Sigmoid colon (tissue), 3 donors: ENCODE measurements at regions not wholly inside any gene's neighbourhood (a gene's known extent, or its start where the extent isn't known, plus 50 kb on each side); places are given as distances from the start of the nearest gene placed in this dataset.

Source experiments
- POLR2A ChIP-seq, 2 donors: fragments of 450-650 bp; IDR thresholded peaks; one replicate each; pipeline ENCODE4 v1.6.1; 2016; ENCODE audit warnings: antibody characterized with exemption in 2 of 2, mild to moderate bottlenecking in 2 of 2, moderate library complexity in 2 of 2
- TF ChIP-seq, protein P1 (sequence below), 4 experiments: fragments of 450-650 bp in 3 of 4; fragments of 200-600 bp in 1 of 4; IDR thresholded peaks; one replicate each; pipeline ENCODE4 v1.5.1; 2016 to 2019; ENCODE audit warnings: antibody characterized with exemption in 4 of 4, mild to moderate bottlenecking in 3 of 4, moderate library complexity in 2 of 4

DNA sequence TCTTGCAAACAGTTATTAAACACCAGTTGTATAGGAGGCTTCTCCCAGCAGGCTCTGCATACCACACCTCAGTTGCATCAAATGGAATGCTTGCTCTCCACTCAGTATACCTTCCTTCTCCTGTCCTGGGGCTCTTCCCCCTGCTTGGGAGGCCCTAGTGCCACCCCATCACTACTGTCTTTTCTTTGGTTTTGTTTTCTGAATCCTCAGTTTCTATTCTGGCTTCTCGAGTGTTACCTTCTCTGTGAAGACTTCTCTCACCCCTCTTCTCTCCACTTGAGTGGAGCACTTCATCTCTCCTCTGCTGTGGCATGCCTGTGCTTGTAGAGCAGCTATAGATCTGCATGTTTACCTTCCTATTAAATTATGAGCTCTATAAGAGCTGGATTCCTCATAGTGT is 75.7 kb upstream of the TPRG1 start:
- TF ChIP-seq, protein P1, sequence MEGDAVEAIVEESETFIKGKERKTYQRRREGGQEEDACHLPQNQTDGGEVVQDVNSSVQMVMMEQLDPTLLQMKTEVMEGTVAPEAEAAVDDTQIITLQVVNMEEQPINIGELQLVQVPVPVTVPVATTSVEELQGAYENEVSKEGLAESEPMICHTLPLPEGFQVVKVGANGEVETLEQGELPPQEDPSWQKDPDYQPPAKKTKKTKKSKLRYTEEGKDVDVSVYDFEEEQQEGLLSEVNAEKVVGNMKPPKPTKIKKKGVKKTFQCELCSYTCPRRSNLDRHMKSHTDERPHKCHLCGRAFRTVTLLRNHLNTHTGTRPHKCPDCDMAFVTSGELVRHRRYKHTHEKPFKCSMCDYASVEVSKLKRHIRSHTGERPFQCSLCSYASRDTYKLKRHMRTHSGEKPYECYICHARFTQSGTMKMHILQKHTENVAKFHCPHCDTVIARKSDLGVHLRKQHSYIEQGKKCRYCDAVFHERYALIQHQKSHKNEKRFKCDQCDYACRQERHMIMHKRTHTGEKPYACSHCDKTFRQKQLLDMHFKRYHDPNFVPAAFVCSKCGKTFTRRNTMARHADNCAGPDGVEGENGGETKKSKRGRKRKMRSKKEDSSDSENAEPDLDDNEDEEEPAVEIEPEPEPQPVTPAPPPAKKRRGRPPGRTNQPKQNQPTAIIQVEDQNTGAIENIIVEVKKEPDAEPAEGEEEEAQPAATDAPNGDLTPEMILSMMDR (IDR thresholded peaks at IDR 0.05), result no peak
- TF ChIP-seq POLR2A (IDR thresholded peaks at IDR 0.05), result no peak
